GM21723 (cell line): ENCODE measurements at regions not wholly inside any gene's neighbourhood (a gene's known extent, or its start where the extent isn't known, plus 50 kb on each side); places are given as distances from the start of the nearest gene placed in this dataset.

ENCODE experiments used
- ATAC-seq: cut with Tn5 transposase; IDR thresholded peaks from one replicate; pipeline ENCODE4 v1.9.1; 2021; ENCODE audit warnings: mild to moderate bottlenecking, moderate library complexity; ENCODE audit not compliant: unreplicated experiment

DNA sequence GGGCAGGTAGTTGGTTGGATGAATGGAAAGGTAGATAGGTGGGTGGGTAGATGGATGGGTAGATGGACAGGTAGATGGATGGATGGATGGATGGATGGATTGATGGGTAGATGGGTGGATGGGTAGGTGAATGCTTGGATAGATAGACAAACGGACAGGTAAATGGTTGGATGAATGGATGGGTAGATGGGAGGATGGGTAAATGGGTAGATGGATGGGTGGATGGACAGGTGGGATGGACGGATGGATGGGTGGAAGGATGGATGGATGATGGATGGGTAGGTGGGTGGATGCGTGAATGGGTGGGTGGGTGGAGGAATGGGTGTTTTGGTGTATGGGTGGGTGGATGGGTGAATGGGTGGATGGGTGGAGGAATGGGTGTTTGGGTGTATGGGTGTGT, 50.1 kb upstream of the ASAP2 start:
- no peak for ATAC-seq

DNA sequence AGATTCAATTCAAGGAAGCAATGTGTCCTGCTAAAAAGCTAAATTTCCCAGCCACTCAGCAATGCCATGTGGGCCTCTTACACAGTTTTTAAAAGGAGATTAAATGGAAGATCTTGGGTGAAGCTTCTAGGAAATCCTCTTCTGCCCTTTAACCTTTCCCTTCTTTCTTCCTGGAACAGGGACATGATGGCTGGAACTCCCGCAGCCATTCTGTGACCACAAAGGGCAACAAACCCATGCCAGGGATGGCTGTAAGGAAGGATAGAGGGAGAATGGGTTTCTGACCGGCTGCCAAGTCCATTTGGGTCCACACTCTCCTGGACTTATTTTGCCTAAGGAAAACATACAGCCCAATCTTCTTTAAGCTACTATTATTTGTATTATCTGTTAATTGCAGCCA, 52.6 kb upstream of the ASAP2 start:
- ATAC-seq, result no peak

DNA sequence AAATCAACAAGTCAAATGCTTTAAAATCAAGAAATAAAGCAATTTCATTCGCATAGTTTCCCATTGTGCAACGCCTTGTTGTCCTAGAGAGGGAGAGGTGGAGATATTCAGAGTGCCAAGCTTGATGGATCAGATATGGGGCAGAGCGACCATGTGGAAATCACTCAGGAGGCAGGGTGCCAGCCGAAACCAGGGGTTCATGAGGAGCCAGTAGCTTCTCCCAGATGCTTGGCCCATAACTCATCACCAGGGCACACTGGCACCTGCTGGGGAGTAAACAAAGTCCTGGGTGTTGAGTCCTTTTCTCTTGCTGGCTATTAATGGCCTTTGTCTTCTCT, 53.0 kb upstream of the ASAP2 start:
- ATAC-seq, result no peak

DNA sequence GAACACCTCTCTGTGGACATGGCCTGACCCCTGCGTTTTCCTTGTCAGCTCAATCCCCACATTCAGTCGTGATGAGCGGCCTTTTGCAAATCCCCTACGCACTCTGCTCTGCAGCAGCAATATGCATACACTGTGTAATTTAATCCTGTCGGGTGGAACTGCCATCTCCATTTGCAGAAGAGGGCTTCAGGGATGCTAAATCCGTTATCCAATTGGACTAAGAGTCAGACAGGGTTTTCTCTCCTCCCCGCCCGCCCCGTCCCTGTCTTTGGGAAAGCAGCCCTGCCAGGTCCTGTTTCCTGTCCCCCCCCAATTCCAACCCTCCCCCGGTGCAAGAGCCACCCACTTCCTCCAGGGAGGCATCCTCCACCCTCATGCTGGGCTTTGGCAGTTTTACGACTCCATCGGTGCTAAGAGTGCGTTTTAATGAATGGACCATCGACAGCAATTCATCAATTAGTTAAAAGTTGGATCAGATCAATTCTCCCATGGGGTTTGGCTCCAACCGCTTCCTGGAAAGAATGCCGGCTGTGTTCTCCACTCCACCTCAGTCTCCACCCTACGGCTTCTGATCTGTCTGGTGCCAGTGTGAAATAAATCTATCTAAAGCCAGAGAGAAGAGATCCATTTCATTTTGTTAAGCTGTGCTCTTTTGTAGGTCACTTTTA, 53.5 kb upstream of the ASAP2 start:
- ATAC-seq, result no peak

DNA sequence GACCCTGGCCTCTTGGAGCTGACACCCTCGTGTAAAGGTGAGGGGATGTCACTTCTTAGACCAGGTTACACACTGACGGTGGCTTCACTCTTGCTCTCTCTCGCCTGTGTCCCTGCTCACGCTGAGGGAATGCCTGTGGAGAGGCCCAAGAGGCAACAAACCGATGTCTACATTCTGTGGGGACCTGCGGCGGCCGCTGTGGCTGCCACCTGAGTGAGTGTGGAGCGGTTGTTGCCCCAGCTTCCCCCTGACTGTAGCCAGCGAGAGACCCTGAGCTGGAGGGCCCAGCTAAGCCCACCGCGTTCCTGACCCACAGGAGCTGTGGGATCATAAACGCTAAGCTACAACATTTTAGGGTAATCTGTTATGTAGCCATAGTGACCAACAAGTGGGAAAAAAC, 55.7 kb upstream of the ASAP2 start:
- ATAC-seq, result no peak

DNA sequence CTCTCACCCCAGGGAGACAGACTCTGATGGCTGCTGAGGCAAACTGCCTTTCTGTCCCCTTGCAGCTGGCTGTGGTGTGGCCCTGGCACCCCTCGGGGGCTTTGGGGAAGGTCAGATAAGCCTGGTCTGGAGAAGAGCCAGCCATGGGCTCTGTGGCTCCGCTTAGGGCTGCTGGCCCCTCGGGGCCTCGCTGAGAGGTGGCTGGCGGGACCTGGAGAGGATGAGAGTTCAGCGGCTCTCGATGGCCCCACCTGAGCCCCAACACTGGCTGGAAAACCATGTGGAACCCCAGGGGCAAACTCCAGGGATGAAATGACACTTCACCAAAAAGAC, 56.1 kb upstream of the ASAP2 start:
- ATAC-seq, result no peak

DNA sequence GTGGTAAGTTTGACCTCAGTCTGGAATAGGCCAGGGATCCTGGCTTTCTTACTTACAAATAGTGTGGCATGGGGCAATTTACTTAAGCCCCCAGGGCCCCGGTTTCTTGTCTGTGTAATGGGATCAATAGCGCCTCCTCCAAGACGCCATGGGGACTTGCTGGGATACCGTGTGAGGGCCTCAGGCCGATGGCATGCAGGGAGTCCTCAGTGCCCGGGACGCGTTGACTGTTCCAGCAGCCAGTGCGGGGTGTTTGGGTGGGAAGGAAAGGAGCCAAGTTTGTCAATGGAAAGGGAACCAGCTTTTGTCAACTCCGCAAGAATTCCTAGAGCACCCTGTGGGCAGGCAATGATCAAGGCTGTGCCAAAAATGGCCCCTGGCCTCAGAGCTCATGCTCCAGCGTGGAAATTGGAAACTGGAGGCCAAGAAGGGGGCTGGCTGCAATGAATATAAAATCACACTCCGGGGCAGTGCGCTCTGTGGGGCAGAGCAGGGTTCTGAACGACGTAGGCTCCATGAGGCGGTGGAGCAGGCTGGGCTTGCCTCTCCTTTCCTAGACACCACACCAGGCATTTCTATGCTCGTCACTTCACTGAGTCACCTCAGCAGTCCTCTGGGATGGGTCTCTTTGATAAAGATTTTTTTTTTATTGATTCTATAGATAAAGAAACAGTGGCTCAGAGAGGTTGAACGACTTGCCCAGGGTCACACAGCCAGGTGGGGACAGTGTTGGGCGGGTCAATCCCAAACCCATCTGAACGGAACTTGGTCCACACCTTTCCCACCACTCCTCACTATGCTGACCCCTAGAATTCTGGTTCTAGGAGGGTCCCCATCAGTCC, 56.7 kb upstream of the ASAP2 start:
- ATAC-seq, result no peak

DNA sequence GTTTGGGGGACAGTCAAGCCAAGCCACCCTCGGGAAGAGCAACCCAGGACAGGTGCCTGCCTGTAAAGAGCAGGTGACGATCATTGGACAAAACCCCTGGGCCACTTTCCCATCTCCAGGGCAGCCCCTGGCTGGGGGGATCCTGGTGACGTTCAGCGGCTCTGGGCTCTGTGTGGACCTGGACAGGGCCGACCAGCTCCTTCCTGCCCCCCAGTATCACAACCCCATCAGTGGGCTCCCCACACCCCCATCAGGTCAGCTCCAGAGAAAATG, 57.3 kb upstream of the ASAP2 start:
- no peak for ATAC-seq

DNA sequence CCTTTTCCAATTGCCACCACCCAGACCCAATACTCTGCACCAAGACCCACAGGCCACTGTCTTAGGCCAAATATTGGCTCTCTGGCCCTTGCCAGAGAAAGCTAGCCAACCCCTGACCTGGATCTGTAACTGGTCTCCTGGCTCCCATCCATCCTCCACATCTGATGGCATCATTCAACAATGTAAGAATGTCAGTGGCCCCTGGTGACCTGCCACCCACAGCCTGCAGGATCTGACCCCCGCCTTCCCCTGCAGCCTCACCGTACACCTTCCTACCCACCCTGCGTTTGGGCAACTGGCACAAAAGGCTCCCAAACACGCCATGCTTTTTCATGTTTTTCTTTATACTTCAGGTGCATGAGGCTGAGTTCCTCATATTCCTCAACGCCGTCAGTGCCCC, 60.0 kb upstream of the ASAP2 start:
- ATAC-seq, result no peak

DNA sequence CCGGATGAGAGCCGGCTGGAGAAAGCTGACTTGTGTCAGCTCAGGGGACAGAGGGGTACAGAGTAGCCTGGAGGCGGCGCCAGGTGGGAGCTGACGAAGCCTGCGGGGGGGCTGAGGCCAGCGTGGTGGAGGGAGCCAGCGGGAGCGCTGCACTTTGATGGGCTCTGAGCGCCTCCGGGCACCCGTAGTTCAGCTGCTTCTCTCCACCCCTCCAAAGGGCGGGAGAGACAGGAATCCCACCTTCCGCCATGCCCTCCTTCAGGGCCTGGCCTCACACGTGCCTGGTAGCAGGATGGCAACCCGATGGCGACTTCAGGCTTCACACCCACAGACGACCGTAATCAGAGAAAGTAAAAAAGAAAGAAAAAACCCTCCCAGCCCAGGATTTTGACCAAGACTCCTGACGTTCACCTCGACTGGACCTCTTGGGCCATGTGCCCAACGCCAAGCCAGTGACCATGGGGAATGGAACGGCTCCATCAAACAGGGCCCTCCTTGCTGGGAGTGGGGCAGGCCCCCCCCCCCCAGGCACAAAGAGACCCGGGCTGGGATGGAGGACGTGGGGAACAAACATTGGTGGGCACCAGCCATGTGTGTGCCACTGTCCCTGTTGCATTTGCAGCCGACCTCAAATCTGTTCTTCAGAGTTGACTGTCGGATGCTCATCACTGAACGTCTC, 60.7 kb upstream of the ASAP2 start:
- ATAC-seq, result no peak

DNA sequence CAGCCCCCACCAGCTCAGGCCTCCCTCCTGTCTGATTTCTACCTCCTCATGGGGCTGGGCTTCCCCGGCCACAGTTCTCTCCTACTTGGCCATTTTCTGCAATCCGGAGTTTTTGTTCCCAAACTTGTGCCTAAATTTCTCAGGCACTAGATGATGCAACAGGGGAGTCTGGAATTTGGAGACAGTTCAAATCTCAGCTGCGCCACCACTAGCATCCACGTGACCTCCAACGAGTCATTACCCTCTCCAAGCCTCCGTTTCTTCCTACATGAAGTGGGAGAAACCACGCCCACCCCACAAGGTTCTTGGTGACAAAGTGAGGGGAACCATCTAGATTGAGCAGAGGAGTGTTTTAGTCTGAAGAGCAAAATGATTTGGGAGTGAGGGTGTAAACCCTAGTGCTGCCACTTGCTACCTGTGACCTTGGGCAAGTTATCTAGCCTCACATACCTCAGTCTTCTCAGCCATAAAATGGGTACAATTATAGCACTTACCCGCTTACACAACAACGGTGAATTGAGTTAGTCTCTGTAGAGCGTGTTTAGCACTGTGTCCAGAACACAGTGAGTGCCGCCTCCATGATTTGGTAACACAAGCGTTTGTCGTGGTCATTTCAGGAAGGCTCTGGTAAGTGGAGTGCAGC, 61.4 kb upstream of the ASAP2 start:
- ATAC-seq, result no peak

DNA sequence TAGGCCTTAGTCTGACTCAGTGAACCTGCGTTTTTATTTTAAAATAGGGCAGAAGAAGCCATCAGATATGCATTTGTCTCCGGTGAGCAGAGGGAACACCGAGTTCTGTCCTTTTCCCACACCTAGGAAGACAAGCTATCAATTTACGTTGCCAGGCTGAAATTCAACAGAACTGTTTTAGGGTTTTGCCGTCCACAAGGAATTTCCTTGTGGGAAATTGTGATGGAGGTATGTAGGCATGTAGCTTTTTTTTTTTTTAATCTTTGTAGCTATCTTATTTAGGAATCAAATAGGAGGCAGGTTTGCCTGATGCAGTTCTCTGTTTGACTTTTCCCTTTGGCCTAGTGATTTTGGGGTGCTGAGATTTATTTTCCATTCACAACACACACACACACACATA, 62.0 kb upstream of the ASAP2 start:
- no peak for ATAC-seq

DNA sequence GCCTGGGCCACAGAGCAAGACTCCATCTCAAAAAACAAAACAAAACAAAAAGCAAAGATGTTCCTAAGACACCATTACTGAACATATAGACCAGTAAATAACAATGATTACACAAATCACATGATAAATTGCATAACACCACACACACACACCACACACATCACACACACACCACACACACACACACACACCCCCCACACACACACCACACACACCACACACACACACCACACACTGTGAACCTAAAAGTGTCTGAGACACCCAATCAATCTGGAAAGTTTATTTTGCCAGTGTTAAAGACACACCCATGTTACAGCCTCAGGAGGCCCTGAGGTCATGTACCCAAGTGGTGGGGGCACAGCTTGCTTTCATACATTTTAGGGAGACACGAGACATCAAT, 62.6 kb upstream of the ASAP2 start:
- no peak for ATAC-seq

DNA sequence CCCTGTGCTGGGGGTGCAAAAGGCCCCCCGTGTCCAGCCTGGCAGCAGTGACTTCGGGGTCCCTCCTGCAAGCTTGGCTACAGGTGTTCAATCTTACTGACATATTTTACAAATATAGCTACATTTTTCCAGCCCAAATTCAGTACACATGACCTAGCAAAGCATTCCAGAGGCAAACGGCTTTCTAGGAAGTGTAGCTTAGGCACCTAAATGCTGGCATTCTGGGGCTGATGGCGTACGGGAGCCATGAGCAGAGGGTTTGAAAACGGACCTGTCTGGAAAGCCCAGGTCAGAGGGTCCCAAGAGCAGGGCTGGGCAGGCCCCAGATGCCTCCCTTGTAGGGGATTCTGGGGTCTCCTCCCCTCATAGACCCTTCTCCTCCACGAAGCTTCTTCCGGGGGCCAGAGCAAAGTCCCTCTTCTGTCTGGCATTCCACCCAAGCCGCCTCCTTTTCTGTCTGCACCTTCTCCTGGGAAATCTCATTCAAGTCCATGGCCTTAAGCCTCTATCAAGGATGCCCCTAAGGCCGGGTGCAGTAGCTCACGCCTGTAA, 63.3 kb upstream of the ASAP2 start:
- ATAC-seq, result no peak

DNA sequence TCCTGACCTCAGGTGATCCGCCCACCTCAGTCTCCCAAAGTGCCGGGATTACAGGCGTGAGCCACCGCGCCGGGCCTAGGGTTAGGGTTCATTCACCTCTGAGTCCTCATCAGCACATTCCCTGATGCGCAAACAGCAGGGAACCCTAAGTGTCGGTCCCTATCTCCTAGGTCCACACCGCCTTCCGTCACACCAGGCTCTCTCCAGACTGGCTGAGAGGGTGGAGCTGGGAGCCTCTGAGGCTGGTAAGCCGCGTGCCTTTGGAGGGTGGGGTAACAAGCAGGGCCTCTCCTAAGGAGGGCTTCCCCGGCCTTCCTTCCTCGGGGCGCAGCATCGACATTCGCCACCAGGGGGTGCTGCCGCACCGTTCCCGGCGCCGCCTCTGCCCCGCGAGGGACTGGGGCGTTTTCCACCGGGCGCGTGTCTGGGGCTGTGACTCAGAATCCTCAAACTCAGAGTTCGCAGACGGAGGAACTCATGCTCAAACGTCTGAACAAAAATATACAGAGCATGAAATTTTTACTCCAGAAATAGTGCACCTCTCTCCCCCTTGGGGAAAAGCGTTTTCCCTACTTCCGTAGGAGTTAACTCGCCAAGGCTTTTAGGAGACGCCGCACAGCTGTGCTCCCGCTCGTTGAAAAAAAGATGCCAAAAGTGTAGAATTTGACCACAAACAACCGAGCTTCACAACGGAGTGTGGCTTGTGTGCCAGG, 63.9 kb upstream of the ASAP2 start:
- ATAC-seq, result peak; percentile 89

DNA sequence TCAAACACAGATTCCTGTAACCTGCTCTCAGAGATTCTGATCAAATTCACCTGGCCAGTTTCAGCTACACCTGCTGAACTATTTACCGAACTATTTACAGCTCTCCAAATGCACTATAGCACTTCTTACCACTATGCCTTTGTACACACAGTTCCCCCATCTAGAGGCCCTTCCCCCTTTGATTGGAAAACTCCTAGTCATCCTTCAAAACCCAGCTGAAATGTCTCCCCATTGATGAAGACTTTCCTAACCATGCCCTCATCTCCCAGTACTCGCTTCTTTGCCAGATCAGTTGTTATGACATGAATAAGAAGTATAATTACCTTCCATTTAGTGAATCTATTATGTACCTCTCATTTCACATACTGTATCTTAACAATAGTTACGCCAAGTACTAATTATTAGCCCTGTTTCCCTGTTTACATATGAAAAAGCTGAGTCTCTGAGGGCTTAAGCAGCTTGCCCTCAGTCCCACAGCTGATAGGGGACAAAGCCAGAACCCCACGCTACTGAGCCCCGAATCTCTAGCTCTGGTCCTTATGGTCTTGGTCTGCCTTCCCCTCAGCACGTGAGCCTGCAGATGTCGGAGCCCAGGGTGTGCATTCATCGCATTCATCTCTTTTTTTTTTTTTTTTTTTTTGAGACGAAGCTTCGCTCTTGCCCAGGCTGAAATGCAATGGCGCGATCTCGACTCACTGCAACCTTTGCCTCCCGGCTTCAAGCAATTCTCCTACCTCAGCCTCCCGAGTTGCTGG, 64.7 kb upstream of the ASAP2 start:
- ATAC-seq, result no peak

DNA sequence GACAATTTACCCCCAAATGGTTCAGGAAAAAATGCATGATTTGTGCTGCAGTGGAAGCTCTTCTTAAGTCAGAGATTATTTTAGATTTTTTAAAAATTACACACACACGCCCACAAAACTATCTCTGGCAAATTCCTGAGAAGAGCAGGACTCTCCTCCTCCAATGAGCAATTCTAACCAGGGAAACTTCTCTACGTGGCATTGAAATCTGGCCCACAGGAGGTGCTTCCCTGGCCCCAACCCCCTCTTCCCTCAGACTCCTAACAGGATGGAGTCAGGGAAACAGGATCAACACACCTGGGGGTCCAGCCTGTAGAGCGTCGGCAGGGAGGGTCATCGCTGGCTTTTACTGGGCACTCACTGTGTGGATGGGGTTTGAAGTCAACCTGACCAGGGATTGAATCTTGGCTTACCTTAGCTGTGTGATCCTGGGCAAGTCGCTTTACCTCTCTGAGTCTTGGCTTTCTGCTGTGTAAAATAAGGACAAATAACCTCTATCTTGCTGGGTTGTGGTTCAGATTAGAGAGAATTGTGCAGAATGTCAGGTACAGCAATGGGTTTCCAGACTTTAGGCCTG, 65.4 kb upstream of the ASAP2 start:
- ATAC-seq, result no peak

DNA sequence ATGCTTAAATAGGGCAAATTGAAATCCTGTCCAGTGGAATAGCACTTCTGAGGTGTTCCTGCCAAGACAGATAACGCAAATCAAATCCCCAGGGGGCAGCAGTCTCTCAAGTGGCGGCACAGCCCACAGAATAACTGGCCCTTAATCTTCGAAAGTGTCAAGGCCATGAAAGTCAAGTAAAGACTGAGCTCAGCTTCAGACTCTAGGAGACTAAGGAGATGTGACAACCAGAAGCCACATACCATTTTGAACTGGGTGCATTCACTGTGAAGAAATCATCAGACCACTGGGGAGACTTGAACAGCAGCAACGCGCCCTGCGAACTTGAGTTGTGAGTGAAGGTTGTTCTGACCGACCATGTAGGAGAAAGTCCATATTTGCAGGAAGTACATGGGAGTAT, 66.0 kb upstream of the ASAP2 start:
- ATAC-seq, result no peak

DNA sequence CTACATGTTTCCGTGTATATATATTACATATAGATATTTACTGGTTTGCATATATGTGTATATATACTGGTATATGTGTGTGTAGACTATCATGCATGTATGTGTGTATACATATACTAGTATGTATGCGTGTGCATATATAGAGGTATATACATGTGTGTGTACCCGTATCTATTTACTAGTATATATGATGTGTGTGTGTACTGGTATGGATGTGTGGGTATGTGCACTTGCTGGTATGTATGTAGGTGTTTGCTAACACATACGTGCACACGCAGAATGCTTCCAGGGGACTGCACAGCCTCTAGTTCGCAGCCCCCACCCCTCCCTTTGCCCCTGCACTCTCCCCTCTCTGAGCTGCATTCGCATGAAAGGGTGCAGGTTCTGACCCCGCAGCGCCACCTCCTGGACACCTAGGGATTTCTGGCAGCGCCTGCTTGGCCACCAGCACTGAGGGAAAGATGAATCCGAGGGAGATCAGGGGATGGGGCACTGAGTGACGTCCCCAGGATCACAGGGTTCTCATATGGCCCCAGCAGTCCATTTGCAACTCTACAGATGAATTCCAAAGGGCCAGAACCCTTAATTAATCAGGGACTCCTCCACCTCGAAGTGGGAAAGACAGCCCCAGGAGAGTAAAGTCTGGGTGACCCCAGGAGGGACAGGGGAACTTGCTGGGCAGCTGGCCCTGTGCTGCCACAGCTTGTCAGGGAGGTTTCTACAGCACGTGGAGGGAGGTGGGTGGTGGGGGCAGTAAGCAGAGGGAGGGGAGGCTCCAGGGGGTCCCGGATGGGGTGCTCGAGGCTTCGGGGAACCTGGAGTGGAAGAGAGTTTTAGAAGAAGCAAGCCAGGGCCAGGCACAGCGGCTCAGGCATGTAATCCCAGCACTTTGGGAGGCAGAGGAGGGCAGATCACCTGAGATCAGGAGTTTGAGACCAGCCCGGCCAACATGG, 66.8 kb upstream of the ASAP2 start:
- ATAC-seq, result peak; percentile 47
